ENCODE measurements at regions not wholly inside any gene's neighbourhood (a gene's known extent, or its start where the extent isn't known, plus 50 kb on each side); places are given as distances from the start of the nearest gene placed in this dataset.

DNA sequence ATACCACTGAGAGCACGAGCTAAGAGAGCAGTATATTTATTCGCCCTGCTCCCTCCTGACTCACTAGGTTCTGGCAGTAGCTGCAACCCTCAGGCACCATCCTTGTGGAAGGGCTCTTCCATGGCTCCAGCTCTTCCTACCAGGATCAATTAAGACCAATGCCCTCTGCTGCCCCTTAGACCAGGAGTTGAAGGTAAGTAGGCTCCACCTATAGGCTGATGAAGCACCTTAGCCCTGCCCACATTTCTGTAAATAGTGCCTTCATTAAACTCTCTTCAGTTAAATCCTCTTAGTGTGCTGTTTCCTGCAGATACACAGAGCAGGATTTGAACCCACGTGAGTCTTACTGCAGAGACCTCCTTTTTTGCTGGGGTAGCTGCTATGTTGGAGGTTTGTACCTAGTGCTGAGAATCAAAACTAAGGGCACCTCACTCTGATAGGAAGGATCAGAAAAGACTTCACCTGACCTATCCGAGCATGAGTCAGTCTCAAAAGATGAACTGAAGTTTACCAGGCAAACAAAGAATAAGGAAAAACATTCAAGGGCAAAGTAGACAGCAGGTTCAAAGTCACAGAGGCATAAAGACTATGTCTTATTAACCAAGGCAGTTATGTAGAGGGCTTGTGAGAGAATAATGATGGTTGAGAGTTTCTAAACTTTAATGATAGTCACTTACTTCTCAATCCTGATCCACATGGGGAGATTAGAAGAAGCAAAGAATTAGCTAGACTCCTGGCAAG, 56.9 kb upstream of the BEND6 start:
- H3K27me3 ChIP-seq = no peaks in the 10 kb centered on the region
- no peaks in the 10 kb centered on the region for H3K9me3 ChIP-seq
- H3K4me1 ChIP-seq = no peaks in the 10 kb centered on the region
- WGBS, 2 donors = 84 to 87% methylated on average over 4 of the region's 4 CpGs
- no peak overlapping the region for H3K27ac ChIP-seq
- TF ChIP-seq POLR2A (IDR thresholded peaks at IDR 0.05) (no peak), EP300 (IDR thresholded peaks at IDR 0.05) (no peak), POLR2AphosphoS5 (IDR thresholded peaks at IDR 0.05) (no peak)
- TF ChIP-seq, protein P1, sequence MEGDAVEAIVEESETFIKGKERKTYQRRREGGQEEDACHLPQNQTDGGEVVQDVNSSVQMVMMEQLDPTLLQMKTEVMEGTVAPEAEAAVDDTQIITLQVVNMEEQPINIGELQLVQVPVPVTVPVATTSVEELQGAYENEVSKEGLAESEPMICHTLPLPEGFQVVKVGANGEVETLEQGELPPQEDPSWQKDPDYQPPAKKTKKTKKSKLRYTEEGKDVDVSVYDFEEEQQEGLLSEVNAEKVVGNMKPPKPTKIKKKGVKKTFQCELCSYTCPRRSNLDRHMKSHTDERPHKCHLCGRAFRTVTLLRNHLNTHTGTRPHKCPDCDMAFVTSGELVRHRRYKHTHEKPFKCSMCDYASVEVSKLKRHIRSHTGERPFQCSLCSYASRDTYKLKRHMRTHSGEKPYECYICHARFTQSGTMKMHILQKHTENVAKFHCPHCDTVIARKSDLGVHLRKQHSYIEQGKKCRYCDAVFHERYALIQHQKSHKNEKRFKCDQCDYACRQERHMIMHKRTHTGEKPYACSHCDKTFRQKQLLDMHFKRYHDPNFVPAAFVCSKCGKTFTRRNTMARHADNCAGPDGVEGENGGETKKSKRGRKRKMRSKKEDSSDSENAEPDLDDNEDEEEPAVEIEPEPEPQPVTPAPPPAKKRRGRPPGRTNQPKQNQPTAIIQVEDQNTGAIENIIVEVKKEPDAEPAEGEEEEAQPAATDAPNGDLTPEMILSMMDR (IDR thresholded peaks at IDR 0.05) = no peak
- ATAC-seq (ENCODE audit: low FRiP score in 2 of 2) (no peak), DNase-seq (no peak)
- no peaks in the 10 kb centered on the region for H3K36me3 ChIP-seq
- no peak overlapping the region for H3K4me3 ChIP-seq

DNA sequence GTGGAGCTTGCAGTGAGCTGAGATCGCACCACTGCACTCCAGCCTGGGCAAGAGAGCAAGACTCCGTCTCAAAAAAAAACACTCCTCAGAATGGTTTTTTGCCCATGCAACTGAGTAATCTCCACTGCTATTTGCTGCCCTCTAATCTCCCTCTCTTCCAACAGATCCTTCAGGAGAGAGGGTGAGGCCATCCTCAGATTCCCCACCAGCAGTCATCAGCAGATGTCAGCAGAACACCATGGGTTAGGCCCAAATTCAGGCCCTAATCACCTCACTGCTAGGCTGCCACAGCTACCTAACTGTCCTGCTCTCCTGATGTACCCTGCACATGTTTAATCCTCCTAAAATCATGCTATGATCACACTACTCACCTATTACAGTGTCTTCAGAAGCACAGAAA, 63.2 kb upstream of the BEND6 start:
- Histone ChIP-seq H3K27ac (no peak overlapping the region), H3K9me3 (no peaks in the 10 kb centered on the region), H3K36me3 (no peaks in the 10 kb centered on the region), H3K27me3 (no peaks in the 10 kb centered on the region), H3K4me3 (no peak overlapping the region), H3K4me1 (no peaks in the 10 kb centered on the region)
- TF ChIP-seq POLR2A (IDR thresholded peaks at IDR 0.05) (no peak), POLR2AphosphoS5 (IDR thresholded peaks at IDR 0.05) (no peak), EP300 (IDR thresholded peaks at IDR 0.05) (no peak)
- TF ChIP-seq, protein P1 (IDR thresholded peaks at IDR 0.05) = no peak
- 98 to 100% methylated on average over 2 of the region's 2 CpGs for WGBS, 2 donors
- no peak for DNase-seq
- ATAC-seq (ENCODE audit: low FRiP score in 2 of 2) = no peak

DNA sequence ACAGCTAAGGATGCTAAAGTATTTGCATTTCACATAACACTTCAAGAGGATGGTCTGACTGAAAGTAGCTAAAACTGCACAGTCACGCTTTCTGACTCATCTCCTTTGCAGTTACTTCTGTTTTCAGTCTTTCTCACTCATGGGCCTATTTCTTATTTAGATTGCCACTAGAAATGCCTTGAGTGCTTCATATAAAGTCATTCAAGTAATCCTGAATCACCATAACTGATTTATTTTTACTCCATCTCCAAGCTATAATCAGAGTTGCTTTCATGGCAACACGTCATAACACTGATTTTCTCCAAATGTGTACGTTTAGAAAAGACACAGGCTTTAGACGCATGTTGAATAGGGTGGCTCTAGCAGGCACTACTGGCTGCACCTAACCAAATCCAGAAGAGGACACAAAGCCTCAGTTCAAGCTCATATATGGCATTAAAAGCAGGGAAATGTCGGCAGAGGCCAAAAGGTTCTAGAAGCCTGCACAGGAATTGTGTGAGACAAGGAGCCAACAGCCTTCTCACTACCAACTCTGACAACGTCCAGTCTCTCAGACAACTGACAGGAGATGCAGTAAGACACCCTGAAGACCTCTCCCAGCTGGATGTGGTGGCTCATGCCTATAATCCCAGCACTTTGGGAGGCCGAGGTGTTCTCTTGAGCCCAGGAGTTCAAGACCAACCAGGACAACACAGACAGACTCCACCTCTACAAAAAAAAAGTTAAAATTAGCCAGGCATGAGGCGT, 64.1 kb upstream of the BEND6 start:
- H3K4me3 ChIP-seq = no peak overlapping the region
- 76 to 81% methylated on average over 8 of the region's 8 CpGs for WGBS, 2 donors
- H3K4me1 ChIP-seq = no peaks in the 10 kb centered on the region
- H3K36me3 ChIP-seq = no peaks in the 10 kb centered on the region
- no peaks in the 10 kb centered on the region for H3K27me3 ChIP-seq
- ATAC-seq (ENCODE audit: low FRiP score in 2 of 2) = peak in 1 of 2 donors; percentile 71
- H3K27ac ChIP-seq = no peak overlapping the region
- H3K9me3 ChIP-seq = no peaks in the 10 kb centered on the region
- TF ChIP-seq POLR2AphosphoS5 (IDR thresholded peaks at IDR 0.05) (no peak), POLR2A (IDR thresholded peaks at IDR 0.05) (no peak), EP300 (IDR thresholded peaks at IDR 0.05) (no peak)
- TF ChIP-seq, protein P1 (IDR thresholded peaks at IDR 0.05) = no peak
- peak in 1 of 2 donors; percentile 29 for DNase-seq

DNA sequence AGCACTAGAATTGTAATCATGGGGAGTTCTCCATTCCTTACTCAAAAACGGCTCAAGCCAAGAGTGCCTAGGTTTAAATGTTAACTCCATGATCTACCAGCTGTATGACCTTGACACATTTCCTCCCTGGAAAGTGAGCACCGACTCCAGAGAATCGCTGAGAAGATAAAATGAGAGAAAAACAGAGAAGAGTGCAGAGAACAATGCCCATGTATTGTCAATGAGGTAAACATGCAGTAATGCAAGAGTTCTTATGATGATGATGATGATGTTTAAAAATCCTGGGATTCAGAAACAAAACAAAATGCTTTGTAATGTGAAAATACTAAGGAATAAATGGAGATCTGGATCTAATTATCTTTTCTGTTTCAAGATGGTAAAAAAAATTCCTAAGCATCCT, 64.8 kb upstream of the BEND6 start:
- H3K27ac ChIP-seq = no peak overlapping the region
- H3K4me1 ChIP-seq = no peaks in the 10 kb centered on the region
- H3K9me3 ChIP-seq = no peaks in the 10 kb centered on the region
- TF ChIP-seq, protein P1 (IDR thresholded peaks at IDR 0.05) = no peak
- TF ChIP-seq EP300 (IDR thresholded peaks at IDR 0.05) (no peak), POLR2AphosphoS5 (IDR thresholded peaks at IDR 0.05) (no peak), POLR2A (IDR thresholded peaks at IDR 0.05) (no peak)
- DNase-seq (no peak), ATAC-seq (ENCODE audit: low FRiP score in 2 of 2) (no peak)
- no peak overlapping the region for H3K4me3 ChIP-seq
- no peaks in the 10 kb centered on the region for H3K36me3 ChIP-seq
- 56 to 61% methylated on average over 3 of the region's 3 CpGs for WGBS, 2 donors
- no peaks in the 10 kb centered on the region for H3K27me3 ChIP-seq

Data from upper lobe of left lung (tissue), 6 donors.